GM12878 (cell line): ENCODE measurements at regions not wholly inside any gene's neighbourhood (a gene's known extent, or its start where the extent isn't known, plus 50 kb on each side); places are given as distances from the start of the nearest gene placed in this dataset.
"Not testable (repeated sequence)": the region's sequence is repeated elsewhere in the genome, so short reads cannot be mapped to it uniquely, and the experiment has no call there.

Experiments used
- ATAC-seq: fragments of 200-7000 bp; cut with Tn5 transposase; 3 replicates; pipeline ENCODE4 v1.9.1; 2020; ENCODE audit warnings: mild to moderate bottlenecking, moderate library complexity
- BruUV-seq: library from RNA; stranded (reverse); fragments of 400-500 nt; replicated peaks from 2 replicates; lab custom pipeline; 2021; lab: Mats Ljungman, UMichigan
- CTCF ChIA-PET: fragments of 300-600 bp; sonication (Branson Sonifier 250); formaldehyde crosslinking; extraction: SDS; loops from one replicate; lab custom pipeline; 2021; ENCODE audit warnings: inconsistent platforms; lab: Yijun Ruan, JAX
- POLR2A ChIA-PET: fragments of 350-600 bp; formaldehyde crosslinking; extraction: SDS; loops from one replicate; lab custom pipeline; 2021; ENCODE audit warnings: inconsistent platforms; lab: Charles Lee
- RAD21 ChIA-PET: fragments of 300-600 bp; sonication (Branson Sonifier 250); formaldehyde crosslinking; loops from one replicate; lab custom pipeline; 2023; ENCODE audit warnings: antibody characterized with exemption; ENCODE audit not compliant: unreplicated experiment; lab: Charles Lee
- SMC1A ChIA-PET: fragments of 300-600 bp; sonication (Branson Sonifier 250); formaldehyde crosslinking; loops from one replicate; lab custom pipeline; 2023; ENCODE audit not compliant: unreplicated experiment, uncharacterized antibody; lab: Charles Lee
- DNase-seq: peaks from one replicate; pipeline ENCODE4 v3.0.0-alpha.2; 2011; ENCODE audit warnings: low read depth, low spot score
- FAIRE-seq: peaks from 3 replicates; lab custom pipeline; 2011; peaks lifted over from hg19 to GRCh38; lab: Jason Lieb, UNC
- H2AFZ ChIP-seq: 2 replicates; pipeline ENCODE4 v1.6.0; 2011; ENCODE audit warnings: low read depth, low read length, control low read depth; ENCODE audit not compliant: control insufficient read depth
- H3K27ac ChIP-seq: 2 replicates; pipeline ENCODE4 v1.5.1; 2011; ENCODE audit warnings: control low read depth; ENCODE audit not compliant: control insufficient read depth, insufficient read depth
- H3K27me3 ChIP-seq, 2 experiments: replicated peaks in 1 of 2; 2 replicates each; pipeline versions ENCODE4 v1.6.0 to v1.6.1; 2011; ENCODE audit warnings: low read length in 1 of 2; ENCODE audit not compliant: control insufficient read depth in 2 of 2, insufficient read depth in 2 of 2
- H3K36me3 ChIP-seq, 2 experiments: 2 replicates each; pipeline ENCODE4 v1.5.1; 2011; ENCODE audit warnings: low read length in 1 of 2; ENCODE audit not compliant: control insufficient read depth in 2 of 2, insufficient read depth in 2 of 2
- H3K4me1 ChIP-seq: 2 replicates; pipeline ENCODE4 v1.6.1; 2011; ENCODE audit warnings: mild to moderate bottlenecking, low read length, moderate library complexity, mixed read lengths; ENCODE audit not compliant: control insufficient read depth, insufficient read depth
- H3K4me2 ChIP-seq: 2 replicates; pipeline ENCODE4 v1.6.0; 2011; ENCODE audit warnings: control low read depth; ENCODE audit not compliant: control insufficient read depth, insufficient read depth
- H3K4me3 ChIP-seq: fragments of 200-600 bp; sonication (generic); 2 replicates; pipeline ENCODE4 v1.5.1; 2016
- H3K79me2 ChIP-seq: 2 replicates; pipeline ENCODE4 v1.6.0; 2011; ENCODE audit warnings: low read length; ENCODE audit not compliant: control insufficient read depth, insufficient read depth
- H3K9ac ChIP-seq: 2 replicates; pipeline ENCODE4 v1.8.0; 2011; ENCODE audit warnings: low read length, control low read depth, mixed read lengths; ENCODE audit not compliant: control insufficient read depth, insufficient read depth
- H3K9me3 ChIP-seq: replicated peaks from 3 replicates; pipeline ENCODE4 v1.5.1; 2011; ENCODE audit warnings: mild to moderate bottlenecking, low read length; ENCODE audit not compliant: control insufficient read depth, insufficient read depth
- H4K20me1 ChIP-seq: 2 replicates; pipeline ENCODE4 v1.6.0; 2011; ENCODE audit not compliant: control insufficient read depth, insufficient read depth
- BMI1 ChIP-seq: fragments of 450-650 bp; IDR thresholded peaks from 2 replicates; pipeline ENCODE4 v1.6.1; 2016; ENCODE audit warnings: mild to moderate bottlenecking, moderate library complexity, borderline replicate concordance
- KAT2A ChIP-seq: conservative IDR thresholded peaks from 2 replicates; pipeline ENCODE4 v1.6.1; 2011; ENCODE audit warnings: low read depth, low read length; ENCODE audit not compliant: control insufficient read depth
- RFX5 ChIP-seq: IDR thresholded peaks from 2 replicates; pipeline ENCODE4 v1.6.1; 2011; ENCODE audit warnings: low read depth, low read length, improper control_type of control experiment
- WGBS: methylation state at CpG from one replicate; pipeline ENCODE4 v1.1.6; 2016; ENCODE audit warnings: low lambda C conversion rate; ENCODE audit not compliant: insufficient replicate concordance, insufficient coverage; ENCODE audit errors: missing lambda C conversion rate; 5-methylcytosine and 5-hydroxymethylcytosine counted together
- in situ Hi-C: fragments of 300-500 bp; cut with MboI; formaldehyde crosslinking; loops from 9 replicates; pipeline ENCODE4 v1.14.3; 2018; ENCODE audit warnings: mixed read lengths
- intact Hi-C: fragments of 100-400 bp; cut with micrococcal nuclease; formaldehyde crosslinking; loops from one replicate; pipeline ENCODE4 v1.14.2; 2022; ENCODE audit not compliant: unreplicated experiment
- TF ChIP-seq, protein P1 (sequence below): IDR thresholded peaks from 2 replicates; pipeline ENCODE4 v1.6.1; 2012; ENCODE audit warnings: improper control_type of control experiment, low read depth, low read length; ENCODE audit not compliant: insufficient replicate concordance
- TF ChIP-seq, protein P2 (sequence below): fragments of 450-650 bp; IDR thresholded peaks from 2 replicates; pipeline ENCODE4 v1.6.1; 2017; ENCODE audit warnings: mild to moderate bottlenecking, low read depth, inconsistent platforms; ENCODE audit not compliant: poor library complexity, severe bottlenecking

DNA sequence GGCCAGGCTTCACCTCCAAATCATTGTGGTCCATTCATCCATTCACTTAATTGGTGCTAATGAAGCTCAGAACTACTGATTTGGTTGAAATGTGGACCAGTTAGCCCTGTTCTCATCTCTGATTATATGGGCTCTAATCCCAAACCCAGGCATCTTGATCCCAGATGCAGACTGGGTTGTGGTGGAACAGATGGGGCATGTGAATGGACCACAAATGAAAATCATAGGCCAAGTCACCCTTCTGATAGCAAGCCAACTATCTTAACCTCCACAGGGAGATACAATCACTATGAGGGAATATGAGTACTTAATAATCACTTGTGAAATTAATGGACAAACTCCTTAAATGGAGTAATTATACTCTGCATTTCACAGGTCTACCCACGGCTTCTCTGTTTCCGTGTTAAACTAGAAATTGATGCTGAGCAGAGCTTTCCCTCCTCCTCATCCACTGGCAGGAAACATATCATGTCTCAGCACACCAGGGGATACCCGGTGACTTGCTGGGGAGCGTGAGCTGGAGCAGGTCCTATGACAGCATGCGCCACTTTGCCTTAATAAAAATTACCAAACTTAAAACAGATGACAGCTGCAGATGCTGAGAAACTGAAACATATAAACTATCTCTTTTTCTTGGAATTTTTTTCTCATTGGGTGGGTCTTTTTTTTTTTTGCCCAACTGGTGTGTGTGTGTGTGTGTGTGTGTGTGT lies 108.8 kb upstream of the HEY2 start (continued):
- TF ChIP-seq, protein P1, sequence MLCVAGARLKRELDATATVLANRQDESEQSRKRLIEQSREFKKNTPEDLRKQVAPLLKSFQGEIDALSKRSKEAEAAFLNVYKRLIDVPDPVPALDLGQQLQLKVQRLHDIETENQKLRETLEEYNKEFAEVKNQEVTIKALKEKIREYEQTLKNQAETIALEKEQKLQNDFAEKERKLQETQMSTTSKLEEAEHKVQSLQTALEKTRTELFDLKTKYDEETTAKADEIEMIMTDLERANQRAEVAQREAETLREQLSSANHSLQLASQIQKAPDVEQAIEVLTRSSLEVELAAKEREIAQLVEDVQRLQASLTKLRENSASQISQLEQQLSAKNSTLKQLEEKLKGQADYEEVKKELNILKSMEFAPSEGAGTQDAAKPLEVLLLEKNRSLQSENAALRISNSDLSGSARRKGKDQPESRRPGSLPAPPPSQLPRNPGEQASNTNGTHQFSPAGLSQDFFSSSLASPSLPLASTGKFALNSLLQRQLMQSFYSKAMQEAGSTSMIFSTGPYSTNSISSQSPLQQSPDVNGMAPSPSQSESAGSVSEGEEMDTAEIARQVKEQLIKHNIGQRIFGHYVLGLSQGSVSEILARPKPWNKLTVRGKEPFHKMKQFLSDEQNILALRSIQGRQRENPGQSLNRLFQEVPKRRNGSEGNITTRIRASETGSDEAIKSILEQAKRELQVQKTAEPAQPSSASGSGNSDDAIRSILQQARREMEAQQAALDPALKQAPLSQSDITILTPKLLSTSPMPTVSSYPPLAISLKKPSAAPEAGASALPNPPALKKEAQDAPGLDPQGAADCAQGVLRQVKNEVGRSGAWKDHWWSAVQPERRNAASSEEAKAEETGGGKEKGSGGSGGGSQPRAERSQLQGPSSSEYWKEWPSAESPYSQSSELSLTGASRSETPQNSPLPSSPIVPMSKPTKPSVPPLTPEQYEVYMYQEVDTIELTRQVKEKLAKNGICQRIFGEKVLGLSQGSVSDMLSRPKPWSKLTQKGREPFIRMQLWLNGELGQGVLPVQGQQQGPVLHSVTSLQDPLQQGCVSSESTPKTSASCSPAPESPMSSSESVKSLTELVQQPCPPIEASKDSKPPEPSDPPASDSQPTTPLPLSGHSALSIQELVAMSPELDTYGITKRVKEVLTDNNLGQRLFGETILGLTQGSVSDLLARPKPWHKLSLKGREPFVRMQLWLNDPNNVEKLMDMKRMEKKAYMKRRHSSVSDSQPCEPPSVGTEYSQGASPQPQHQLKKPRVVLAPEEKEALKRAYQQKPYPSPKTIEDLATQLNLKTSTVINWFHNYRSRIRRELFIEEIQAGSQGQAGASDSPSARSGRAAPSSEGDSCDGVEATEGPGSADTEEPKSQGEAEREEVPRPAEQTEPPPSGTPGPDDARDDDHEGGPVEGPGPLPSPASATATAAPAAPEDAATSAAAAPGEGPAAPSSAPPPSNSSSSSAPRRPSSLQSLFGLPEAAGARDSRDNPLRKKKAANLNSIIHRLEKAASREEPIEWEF, result no peak
- TF ChIP-seq, protein P2, sequence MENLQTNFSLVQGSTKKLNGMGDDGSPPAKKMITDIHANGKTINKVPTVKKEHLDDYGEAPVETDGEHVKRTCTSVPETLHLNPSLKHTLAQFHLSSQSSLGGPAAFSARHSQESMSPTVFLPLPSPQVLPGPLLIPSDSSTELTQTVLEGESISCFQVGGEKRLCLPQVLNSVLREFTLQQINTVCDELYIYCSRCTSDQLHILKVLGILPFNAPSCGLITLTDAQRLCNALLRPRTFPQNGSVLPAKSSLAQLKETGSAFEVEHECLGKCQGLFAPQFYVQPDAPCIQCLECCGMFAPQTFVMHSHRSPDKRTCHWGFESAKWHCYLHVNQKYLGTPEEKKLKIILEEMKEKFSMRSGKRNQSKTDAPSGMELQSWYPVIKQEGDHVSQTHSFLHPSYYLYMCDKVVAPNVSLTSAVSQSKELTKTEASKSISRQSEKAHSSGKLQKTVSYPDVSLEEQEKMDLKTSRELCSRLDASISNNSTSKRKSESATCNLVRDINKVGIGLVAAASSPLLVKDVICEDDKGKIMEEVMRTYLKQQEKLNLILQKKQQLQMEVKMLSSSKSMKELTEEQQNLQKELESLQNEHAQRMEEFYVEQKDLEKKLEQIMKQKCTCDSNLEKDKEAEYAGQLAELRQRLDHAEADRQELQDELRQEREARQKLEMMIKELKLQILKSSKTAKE, result no peak
- TF ChIP-seq BMI1 (no peak), KAT2A (no peak), RFX5 (no peak)
- TF ChIP-seq, all 136 proteins: peak for 0

DNA sequence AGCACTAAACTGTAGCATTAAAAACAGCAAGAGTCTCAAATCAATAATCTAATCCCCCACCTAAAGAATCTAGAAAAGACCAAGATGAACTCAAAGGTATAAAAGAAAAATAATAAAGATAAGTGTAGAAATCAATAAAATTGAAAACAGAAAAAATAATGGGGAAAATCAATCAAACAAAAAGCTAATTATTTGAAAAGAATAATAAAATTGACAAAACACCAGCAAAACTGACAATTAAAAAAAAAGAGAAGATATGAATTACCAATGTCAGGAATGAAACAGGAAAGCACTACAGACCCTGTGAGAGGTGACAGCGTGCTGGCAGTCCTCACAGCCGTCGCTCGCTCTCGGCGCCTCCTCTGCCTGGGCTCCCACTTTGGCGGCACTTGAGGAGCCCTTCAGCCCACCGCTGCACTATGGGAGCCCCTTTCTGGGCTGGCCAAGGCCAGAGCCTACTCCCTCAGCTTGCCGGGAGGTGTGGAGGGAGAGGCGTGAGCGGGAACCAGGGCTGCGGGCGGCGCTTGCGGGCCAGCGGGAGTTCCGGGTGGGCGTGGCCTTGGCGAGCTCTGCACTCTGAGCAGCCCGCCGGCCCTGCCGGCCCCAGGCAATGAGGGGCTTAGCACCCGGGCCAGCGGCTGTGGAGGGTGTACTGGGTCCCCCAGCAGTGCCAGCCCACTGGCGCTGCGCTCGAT lies 105.3 kb upstream of the HEY2 start:
- not testable (repeated sequence) for H3K27me3 ChIP-seq, H3K27ac ChIP-seq, BruUV-seq

More for the DNA sequence above, 105.3 kb upstream of the HEY2 start:
- H3K4me2 ChIP-seq, H3K36me3 ChIP-seq, POLR2A ChIA-PET, H3K79me2 ChIP-seq, H3K4me1 ChIP-seq, DNase-seq, intact Hi-C loops, ATAC-seq, H3K9ac ChIP-seq, SMC1A ChIA-PET, H4K20me1 ChIP-seq, FAIRE-seq, H2AFZ ChIP-seq, H3K4me3 ChIP-seq, H3K9me3 ChIP-seq, in situ Hi-C loops, RAD21 ChIA-PET: not testable (repeated sequence)
- 66% methylated on average over 27 of the region's 27 CpGs for WGBS
- CTCF ChIA-PET, result interaction anchor here (1.2 kb wide), 1 partner anchor 24 kb away, joined by 3 read pairs; no protein-coding TSS in a partner anchor
